ENCODE measurements at regions not wholly inside any gene's neighbourhood (a gene's known extent, or its start where the extent isn't known, plus 50 kb on each side); places are given as distances from the start of the nearest gene placed in this dataset.
A peak's percentile ranks its signal among the peaks of the same experiment; 100 is the strongest.

DNA sequence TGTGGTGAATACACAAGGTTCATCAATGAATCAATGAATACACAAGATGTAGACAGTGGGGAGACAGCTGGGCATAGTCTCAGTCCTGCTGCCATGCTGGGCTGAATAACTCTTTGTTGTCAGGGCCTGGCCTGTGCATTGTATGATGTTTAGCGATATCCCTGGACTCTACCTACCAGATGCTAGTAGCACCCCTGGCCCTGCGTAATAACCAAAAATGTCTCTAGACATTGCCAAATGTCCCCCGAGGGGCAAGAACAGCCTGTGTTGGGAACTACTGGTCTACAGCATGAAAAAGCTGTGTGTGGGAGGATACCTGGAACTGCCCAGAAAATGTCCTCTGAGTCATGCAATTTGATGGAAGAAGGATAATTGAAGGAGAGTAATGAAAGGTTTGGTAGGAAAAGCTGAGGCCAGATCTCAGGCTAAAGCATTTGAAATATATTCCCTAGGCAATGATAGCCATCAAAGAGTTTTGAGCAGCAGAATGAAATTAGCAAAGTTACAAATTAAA is 128.2 kb downstream of the TMEM30B start:
- H3K4me2 ChIP-seq (ENCODE audit: insufficient read depth in 1 of 2, low read depth in 2 of 2, low read length in 2 of 2) = no peak overlapping the region
- TF ChIP-seq TBP (IDR thresholded peaks at IDR 0.05; ENCODE audit: low read depth, low read length) = no peak
- TF ChIP-seq RXRA (IDR thresholded peaks at IDR 0.05; ENCODE audit: insufficient read depth, low read depth, low read length) = no peak
- TF ChIP-seq, protein P1, sequence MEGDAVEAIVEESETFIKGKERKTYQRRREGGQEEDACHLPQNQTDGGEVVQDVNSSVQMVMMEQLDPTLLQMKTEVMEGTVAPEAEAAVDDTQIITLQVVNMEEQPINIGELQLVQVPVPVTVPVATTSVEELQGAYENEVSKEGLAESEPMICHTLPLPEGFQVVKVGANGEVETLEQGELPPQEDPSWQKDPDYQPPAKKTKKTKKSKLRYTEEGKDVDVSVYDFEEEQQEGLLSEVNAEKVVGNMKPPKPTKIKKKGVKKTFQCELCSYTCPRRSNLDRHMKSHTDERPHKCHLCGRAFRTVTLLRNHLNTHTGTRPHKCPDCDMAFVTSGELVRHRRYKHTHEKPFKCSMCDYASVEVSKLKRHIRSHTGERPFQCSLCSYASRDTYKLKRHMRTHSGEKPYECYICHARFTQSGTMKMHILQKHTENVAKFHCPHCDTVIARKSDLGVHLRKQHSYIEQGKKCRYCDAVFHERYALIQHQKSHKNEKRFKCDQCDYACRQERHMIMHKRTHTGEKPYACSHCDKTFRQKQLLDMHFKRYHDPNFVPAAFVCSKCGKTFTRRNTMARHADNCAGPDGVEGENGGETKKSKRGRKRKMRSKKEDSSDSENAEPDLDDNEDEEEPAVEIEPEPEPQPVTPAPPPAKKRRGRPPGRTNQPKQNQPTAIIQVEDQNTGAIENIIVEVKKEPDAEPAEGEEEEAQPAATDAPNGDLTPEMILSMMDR (IDR thresholded peaks at IDR 0.05; ENCODE audit: control extremely low read depth in 1 of 3, insufficient read depth in 1 of 3, low read depth in 1 of 3, low read length in 3 of 3) = no peak
- TF ChIP-seq JUND (IDR thresholded peaks at IDR 0.05; ENCODE audit: low read length) = no peak
- TF ChIP-seq RBBP5 (IDR thresholded peaks at IDR 0.05; ENCODE audit: borderline replicate concordance, low read depth, low read length) = no peak
- no peak for TF ChIP-seq KDM1A (IDR thresholded peaks at IDR 0.05; ENCODE audit: borderline replicate concordance, low read length)
- no peak for TF ChIP-seq FOSL1 (IDR thresholded peaks at IDR 0.05; ENCODE audit: insufficient read depth, low read depth, low read length)
- no peak for TF ChIP-seq GTF2F1 (IDR thresholded peaks at IDR 0.05; ENCODE audit: borderline replicate concordance, low read depth, low read length)
- TF ChIP-seq, protein P2, sequence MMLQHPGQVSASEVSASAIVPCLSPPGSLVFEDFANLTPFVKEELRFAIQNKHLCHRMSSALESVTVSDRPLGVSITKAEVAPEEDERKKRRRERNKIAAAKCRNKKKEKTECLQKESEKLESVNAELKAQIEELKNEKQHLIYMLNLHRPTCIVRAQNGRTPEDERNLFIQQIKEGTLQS (IDR thresholded peaks at IDR 0.05; ENCODE audit: insufficient read depth, low read depth, low read length) = no peak

More for the DNA sequence above, 128.2 kb downstream of the TMEM30B start:
- Histone ChIP-seq H3K14ac (ENCODE audit: insufficient read length) (no peak overlapping the region), H3K4me1 (replicated peaks in 1 of 4; ENCODE audit: control insufficient read depth in 3 of 4, insufficient read depth in 4 of 4, low read length in 3 of 4) (peaks cover 4 to 18% (median 8%) of the 10 kb centered on the region in 4 experiments), H3K4me3 (ENCODE audit: extremely low read depth in 1 of 4, insufficient read depth in 2 of 4, low read depth in 3 of 4, low read length in 4 of 4) (no peak overlapping the region), H4K20me1 (replicated peaks in 1 of 2; ENCODE audit: control insufficient read depth in 1 of 2, insufficient read depth in 2 of 2, low read length in 2 of 2) (no peaks in the 10 kb centered on the region), H2AK5ac (ENCODE audit: low read depth, low read length) (peak overlapping the region; percentile 11; the same call in 1 of the 2 replicates), H2BK5ac (ENCODE audit: low read depth, low read length) (no peak overlapping the region), H3K79me1 (ENCODE audit: low read depth, low read length) (no peaks in the 10 kb centered on the region), H3K79me2 (ENCODE audit: control insufficient read depth in 1 of 2, insufficient read depth in 2 of 2, low read length in 2 of 2) (no peaks in the 10 kb centered on the region), H2BK12ac (ENCODE audit: low read depth, low read length) (no peak overlapping the region), H2BK15ac (ENCODE audit: low read length) (no peak overlapping the region), H2BK20ac (ENCODE audit: low read length) (peak overlapping the region; percentile 10; the same call in 1 of the 2 replicates), H3K18ac (ENCODE audit: extremely low read depth, low read length) (no peak overlapping the region), H2BK120ac (replicated peaks; ENCODE audit: low read depth, low read length) (no peak overlapping the region), H3K9me3 (ENCODE audit: insufficient read depth in 2 of 2, low read depth in 1 of 2, low read length in 1 of 2) (no peaks in the 10 kb centered on the region), H3K27ac (ENCODE audit: low read depth, low read length) (no peak overlapping the region), H3K4ac (replicated peaks; ENCODE audit: insufficient read length, low read depth, low read length) (no peak overlapping the region), H3K9ac (replicated peaks in 1 of 4; ENCODE audit: extremely low read depth in 1 of 4, low read depth in 3 of 4, low read length in 3 of 4) (no peak overlapping the region), H4K8ac (ENCODE audit: extremely low read depth, insufficient read depth, low read length) (no peak overlapping the region), H2AFZ (ENCODE audit: low read length) (no peak overlapping the region), H3K23ac (ENCODE audit: insufficient read length) (no peak overlapping the region), H4K5ac (ENCODE audit: insufficient read length, low read depth, low read length) (no peak overlapping the region), H3K23me2 (ENCODE audit: low read depth, low read length) (no peaks in the 10 kb centered on the region), H3K56ac (replicated peaks; ENCODE audit: insufficient read length, low read depth, low read length) (no peak overlapping the region), H3K27me3 (replicated peaks in 1 of 4; ENCODE audit: control insufficient read depth in 3 of 4, extremely low read depth in 1 of 4, insufficient read depth in 3 of 4, low read length in 3 of 4) (no peaks in the 10 kb centered on the region; a peak in 1 of 7 replicates), H4K91ac (replicated peaks; ENCODE audit: insufficient read length, low read length) (peak overlapping the region; percentile 45), H3K36me3 (ENCODE audit: control insufficient read depth in 2 of 4, insufficient read depth in 4 of 4, low read length in 3 of 4) (no peaks in the 10 kb centered on the region)
- WGBS, 2 experiments (ENCODE audit: extremely low coverage in 1 of 2, insufficient coverage in 1 of 2, insufficient read length in 1 of 2, insufficient replicate concordance in 2 of 2, low coverage in 1 of 2, low lambda C conversion rate in 2 of 2, missing lambda C conversion rate in 1 of 2) = 82% methylated on average over 3 of the region's 3 CpGs; no CpG with 5 or more reads in 1 of the 2 experiments
- ChIA-PET CTCF (ENCODE audit: partially characterized antibody) (interaction anchor here (0.7 to 1.6 kb wide), 2 partner anchors 24 to 109 kb away, joined by 3 to 5 read pairs; no protein-coding TSS in a partner anchor), POLR2A (ENCODE audit: partially characterized antibody) (no interaction called here)
- no peak for DNase-seq (ENCODE audit: low read depth in 1 of 2, low spot score in 2 of 2)
- FAIRE-seq = no peak
